ENCODE measurements at regions not wholly inside any gene's neighbourhood (a gene's known extent, or its start where the extent isn't known, plus 50 kb on each side); places are given as distances from the start of the nearest gene placed in this dataset.
A peak's percentile ranks its signal among the peaks of the same experiment; 100 is the strongest.

- peaks cover 25 to 40% of the 10 kb centered on the region in 2 experiments for H3K27me3 ChIP-seq (ENCODE audit: control insufficient read depth in 2 of 2, insufficient read depth in 2 of 2, low read length in 2 of 2)
- H3K9me1 ChIP-seq (replicated peaks; ENCODE audit: control insufficient read depth, extremely low read depth, insufficient read depth, low read length): no peaks in the 10 kb centered on the region
- no peak overlapping the region for H2AFZ ChIP-seq (ENCODE audit: low read depth, low read length)
- dilution Hi-C loops (cut with MboI; ENCODE audit: extremely low pct_ligation_motif_present, low sequenced_read_pairs) (no loop called here), intact Hi-C loops (cut with micrococcal nuclease) (no loop called here)
- ChIA-PET CTCF (interaction anchor here (1.1 to 1.8 kb wide), 4 partner anchors 10 to 167 kb away, joined by 3 to 5 read pairs (median 4); no protein-coding TSS in a partner anchor), POLR2A (no interaction called here)
- H3K27ac ChIP-seq (ENCODE audit: insufficient read depth, low read depth, low read length): no peak overlapping the region
- H3K9me3 ChIP-seq (replicated peaks; ENCODE audit: control insufficient read depth, insufficient read depth, low read length): no peaks in the 10 kb centered on the region
- no peaks in the 10 kb centered on the region for H3K79me2 ChIP-seq (ENCODE audit: control insufficient read depth, insufficient read depth, low read length)
- H4K20me1 ChIP-seq (replicated peaks; ENCODE audit: control insufficient read depth, extremely low read depth, insufficient read depth, low read length): no peaks in the 10 kb centered on the region
- no peaks in the 10 kb centered on the region for H3K36me3 ChIP-seq (ENCODE audit: control insufficient read depth in 2 of 2, extremely low read depth in 1 of 2, insufficient read depth in 2 of 2, low read length in 2 of 2)
- FAIRE-seq (no peak), DNase-seq (ENCODE audit: low read depth, low spot score) (no peak)
- no TSS peak for BruUV-seq (replicated peaks)
- H3K9ac ChIP-seq (replicated peaks; ENCODE audit: extremely low read depth, insufficient read depth, low read length): no peak overlapping the region
- no peak overlapping the region for H3K4me3 ChIP-seq (replicated peaks in 1 of 3; ENCODE audit: insufficient read depth in 1 of 3, low read depth in 1 of 3, low read length in 3 of 3)
- H3K4me1 ChIP-seq (ENCODE audit: control insufficient read depth, extremely low read depth, insufficient read depth, low read length): no peaks in the 10 kb centered on the region
- no peak for TF ChIP-seq CTCF (IDR thresholded peaks at IDR 0.05; ENCODE audit: extremely low read depth in 1 of 2, insufficient read depth in 1 of 2, low read depth in 1 of 2, low read length in 2 of 2)
- TF ChIP-seq MYC (IDR thresholded peaks at IDR 0.05; ENCODE audit: low read depth, low read length): no peak
- TF ChIP-seq JUN (IDR thresholded peaks at IDR 0.05; ENCODE audit: borderline replicate concordance, insufficient read depth, insufficient read length, low read depth): no peak
- TF ChIP-seq POLR2AphosphoS5 (IDR thresholded peaks at IDR 0.05; ENCODE audit: insufficient read depth, low read depth, low read length): no peak
- H3K4me2 ChIP-seq (ENCODE audit: insufficient read depth, low read length): no peak overlapping the region
These were observed 62.8 kb upstream of the EIF5 start for GRCh38 chr14:103271189-103271588.

- Histone ChIP-seq H2AFZ (ENCODE audit: low read depth, low read length) (no peak overlapping the region), H3K27ac (ENCODE audit: insufficient read depth, low read depth, low read length) (no peak overlapping the region), H3K4me1 (ENCODE audit: control insufficient read depth, extremely low read depth, insufficient read depth, low read length) (no peaks in the 10 kb centered on the region), H3K4me3 (replicated peaks in 1 of 3; ENCODE audit: insufficient read depth in 1 of 3, low read depth in 1 of 3, low read length in 3 of 3) (no peak overlapping the region), H3K9ac (replicated peaks; ENCODE audit: extremely low read depth, insufficient read depth, low read length) (no peak overlapping the region), H3K9me3 (replicated peaks; ENCODE audit: control insufficient read depth, insufficient read depth, low read length) (no peaks in the 10 kb centered on the region), H4K20me1 (replicated peaks; ENCODE audit: control insufficient read depth, extremely low read depth, insufficient read depth, low read length) (no peaks in the 10 kb centered on the region), H3K27me3 (ENCODE audit: control insufficient read depth in 2 of 2, insufficient read depth in 2 of 2, low read length in 2 of 2) (peaks cover 30 to 56% of the 10 kb centered on the region in 2 experiments), H3K9me1 (replicated peaks; ENCODE audit: control insufficient read depth, extremely low read depth, insufficient read depth, low read length) (no peaks in the 10 kb centered on the region), H3K36me3 (ENCODE audit: control insufficient read depth in 2 of 2, extremely low read depth in 1 of 2, insufficient read depth in 2 of 2, low read length in 2 of 2) (no peaks in the 10 kb centered on the region), H3K4me2 (ENCODE audit: insufficient read depth, low read length) (no peak overlapping the region), H3K79me2 (ENCODE audit: control insufficient read depth, insufficient read depth, low read length) (no peaks in the 10 kb centered on the region)
- BruUV-seq (replicated peaks): no TSS peak
- FAIRE-seq (no peak), DNase-seq (ENCODE audit: low read depth, low spot score) (no peak)
- dilution Hi-C loops (cut with MboI; ENCODE audit: extremely low pct_ligation_motif_present, low sequenced_read_pairs) (no loop called here), intact Hi-C loops (cut with micrococcal nuclease) (no loop called here)
- ChIA-PET CTCF (no interaction called here), POLR2A (no interaction called here)
- TF ChIP-seq FOS (IDR thresholded peaks at IDR 0.05; ENCODE audit: borderline replicate concordance, insufficient read depth, low read length) (no peak), EZH2 (IDR thresholded peaks at IDR 0.05; ENCODE audit: borderline replicate concordance, low read depth, low read length, severe bottlenecking) (peak; percentile 70)
These were observed 60.8 kb upstream of the EIF5 start for GRCh38 chr14:103273145-103273744.

All from endothelial cell of umbilical vein (primary cell).